Upper lobe of right lung (tissue), 1 donor: ENCODE measurements at regions not wholly inside any gene's neighbourhood (a gene's known extent, or its start where the extent isn't known, plus 50 kb on each side); places are given as distances from the start of the nearest gene placed in this dataset.

Source experiments
- ATAC-seq: fragments of 200-7000 bp; cut with Tn5 transposase; one replicate; pipeline ENCODE4 v1.9.1; 2020; ENCODE audit warnings: mild to moderate bottlenecking, moderate library complexity
- DNase-seq: peaks from one replicate; pipeline ENCODE4 v3.0.0-alpha.2; 2020
- H3K27ac ChIP-seq: fragments of 200-600 bp; one replicate; pipeline ENCODE4 v1.8.0; 2022
- H3K27me3 ChIP-seq: fragments of 200-600 bp; one replicate; pipeline ENCODE4 v1.8.0; 2022; ENCODE audit warnings: mild to moderate bottlenecking
- H3K36me3 ChIP-seq: fragments of 200-600 bp; one replicate; pipeline ENCODE4 v1.8.0; 2022
- H3K4me1 ChIP-seq: fragments of 200-600 bp; one replicate; pipeline ENCODE4 v1.8.0; 2022
- H3K4me3 ChIP-seq: fragments of 200-600 bp; one replicate; pipeline ENCODE4 v1.8.0; 2022; ENCODE audit warnings: mild to moderate bottlenecking
- H3K9me3 ChIP-seq: fragments of 200-600 bp; one replicate; pipeline ENCODE4 v1.8.0; 2022
- intact Hi-C: fragments of 100-400 bp; cut with DNase I; formaldehyde crosslinking; loops from one replicate; pipeline ENCODE4 v1.11.0; 2022
- TF ChIP-seq, protein P1 (sequence below): fragments of 200-600 bp; IDR thresholded peaks from one replicate; pipeline ENCODE4 v1.8.0; 2022; ENCODE audit warnings: antibody characterized with exemption
- donor health status: DM: no; HTN: yes; CAD: no; lungs with severe emphysema.

GRCh38 chr18:59784694-59785093 lies 87.5 kb upstream of the CCBE1 start:
- ATAC-seq (no peak), DNase-seq (no peak)
- no peak overlapping the region for H3K27ac ChIP-seq
- TF ChIP-seq, protein P1, sequence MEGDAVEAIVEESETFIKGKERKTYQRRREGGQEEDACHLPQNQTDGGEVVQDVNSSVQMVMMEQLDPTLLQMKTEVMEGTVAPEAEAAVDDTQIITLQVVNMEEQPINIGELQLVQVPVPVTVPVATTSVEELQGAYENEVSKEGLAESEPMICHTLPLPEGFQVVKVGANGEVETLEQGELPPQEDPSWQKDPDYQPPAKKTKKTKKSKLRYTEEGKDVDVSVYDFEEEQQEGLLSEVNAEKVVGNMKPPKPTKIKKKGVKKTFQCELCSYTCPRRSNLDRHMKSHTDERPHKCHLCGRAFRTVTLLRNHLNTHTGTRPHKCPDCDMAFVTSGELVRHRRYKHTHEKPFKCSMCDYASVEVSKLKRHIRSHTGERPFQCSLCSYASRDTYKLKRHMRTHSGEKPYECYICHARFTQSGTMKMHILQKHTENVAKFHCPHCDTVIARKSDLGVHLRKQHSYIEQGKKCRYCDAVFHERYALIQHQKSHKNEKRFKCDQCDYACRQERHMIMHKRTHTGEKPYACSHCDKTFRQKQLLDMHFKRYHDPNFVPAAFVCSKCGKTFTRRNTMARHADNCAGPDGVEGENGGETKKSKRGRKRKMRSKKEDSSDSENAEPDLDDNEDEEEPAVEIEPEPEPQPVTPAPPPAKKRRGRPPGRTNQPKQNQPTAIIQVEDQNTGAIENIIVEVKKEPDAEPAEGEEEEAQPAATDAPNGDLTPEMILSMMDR = no peak
- no peaks in the 10 kb centered on the region for H3K27me3 ChIP-seq
- H3K4me1 ChIP-seq = no peaks in the 10 kb centered on the region
- H3K4me3 ChIP-seq = no peak overlapping the region
- H3K36me3 ChIP-seq = no peaks in the 10 kb centered on the region
- H3K9me3 ChIP-seq = no peaks in the 10 kb centered on the region
- intact Hi-C loops = no loop called here

DNA sequence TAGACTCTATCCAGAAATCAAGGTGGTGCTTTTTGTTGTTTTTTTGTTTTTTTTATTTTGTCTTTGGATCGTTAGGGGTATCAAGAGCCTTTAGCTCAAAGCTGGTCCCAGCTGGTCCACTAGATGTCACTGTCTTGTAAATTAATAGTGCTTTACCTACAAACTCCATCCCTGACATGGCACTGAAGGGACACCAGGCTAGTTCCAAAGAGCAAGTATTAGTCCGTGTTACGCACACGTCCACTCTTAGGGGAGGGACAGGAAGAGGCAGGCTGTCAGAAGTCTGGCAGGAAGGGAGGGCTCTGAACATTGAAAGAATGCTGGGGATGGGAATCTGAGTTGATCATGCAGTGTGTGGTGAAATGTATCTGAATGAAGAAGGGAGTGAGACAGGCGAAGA lies 85.9 kb upstream of the CCBE1 start:
- intact Hi-C loops = no loop called here
- Histone ChIP-seq H3K27ac (no peak overlapping the region), H3K9me3 (no peaks in the 10 kb centered on the region), H3K27me3 (no peaks in the 10 kb centered on the region), H3K36me3 (no peaks in the 10 kb centered on the region), H3K4me3 (no peak overlapping the region), H3K4me1 (no peaks in the 10 kb centered on the region)
- peak; percentile 48 for ATAC-seq
- no peak for DNase-seq
- TF ChIP-seq, protein P1 = peak; percentile 37

GRCh38 chr18:59779979-59780378 lies 82.8 kb upstream of the CCBE1 start:
- no peak for DNase-seq
- TF ChIP-seq, protein P1 = no peak
- intact Hi-C loops = no loop called here
- no peaks in the 10 kb centered on the region for H3K36me3 ChIP-seq
- ATAC-seq = no peak
- no peaks in the 10 kb centered on the region for H3K9me3 ChIP-seq
- no peak overlapping the region for H3K4me3 ChIP-seq
- H3K27ac ChIP-seq = no peak overlapping the region
- H3K4me1 ChIP-seq = no peaks in the 10 kb centered on the region
- H3K27me3 ChIP-seq = no peaks in the 10 kb centered on the region

DNA sequence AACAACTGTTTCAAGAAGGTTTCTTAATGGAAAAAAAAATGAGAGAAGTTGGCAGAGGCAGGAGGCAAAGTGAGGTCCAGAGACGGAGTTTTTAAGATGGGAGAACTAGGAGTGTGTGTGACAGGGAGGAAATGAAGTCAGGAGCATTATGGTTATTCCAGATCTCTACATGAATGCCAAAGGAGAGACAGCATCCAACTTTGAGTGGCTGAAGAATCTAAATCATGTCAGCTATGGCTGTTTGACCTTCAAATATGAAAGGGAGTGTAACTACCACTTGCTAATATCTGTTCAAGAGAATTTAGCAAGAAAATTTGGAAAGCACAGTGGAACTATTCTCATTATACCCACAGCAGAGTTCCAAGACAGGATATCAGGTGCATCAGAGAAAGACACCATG lies 81.2 kb upstream of the CCBE1 start:
- ATAC-seq (no peak), DNase-seq (no peak)
- Histone ChIP-seq H3K27me3 (no peaks in the 10 kb centered on the region), H3K4me3 (no peak overlapping the region), H3K9me3 (no peaks in the 10 kb centered on the region), H3K4me1 (no peaks in the 10 kb centered on the region), H3K36me3 (no peaks in the 10 kb centered on the region), H3K27ac (no peak overlapping the region)
- intact Hi-C loops = no loop called here
- TF ChIP-seq, protein P1 = no peak

GRCh38 chr18:59777636-59778035 lies 80.4 kb upstream of the CCBE1 start:
- H3K36me3 ChIP-seq = no peaks in the 10 kb centered on the region
- DNase-seq (no peak), ATAC-seq (no peak)
- H3K4me1 ChIP-seq = no peaks in the 10 kb centered on the region
- H3K9me3 ChIP-seq = no peaks in the 10 kb centered on the region
- H3K27me3 ChIP-seq = no peaks in the 10 kb centered on the region
- TF ChIP-seq, protein P1 = no peak
- H3K4me3 ChIP-seq = no peak overlapping the region
- intact Hi-C loops = no loop called here
- H3K27ac ChIP-seq = no peak overlapping the region

- ATAC-seq (no peak), DNase-seq (no peak)
- Histone ChIP-seq H3K36me3 (no peaks in the 10 kb centered on the region), H3K27me3 (no peaks in the 10 kb centered on the region), H3K9me3 (no peaks in the 10 kb centered on the region), H3K27ac (peak overlapping the region; percentile 36), H3K4me3 (no peak overlapping the region), H3K4me1 (no peaks in the 10 kb centered on the region)
- intact Hi-C loops = no loop called here
- TF ChIP-seq, protein P1 = no peak
These were observed 72.1 kb upstream of the CCBE1 start for GRCh38 chr18:59769129-59769865.
